Activated naive CD8-positive, alpha-beta T cell treated with anti-CD3 and anti-CD28 coated beads, Interleukin-2, amount 50 U/mL, for 24 hours (primary cell): ENCODE measurements at regions not wholly inside any gene's neighbourhood (a gene's known extent, or its start where the extent isn't known, plus 50 kb on each side); places are given as distances from the start of the nearest gene placed in this dataset.
"Not testable (repeated sequence)": the region's sequence is repeated elsewhere in the genome, so short reads cannot be mapped to it uniquely, and the experiment has no call there.

Experiments
- ATAC-seq: fragments of 150-1000 bp; cut with Tn5 transposase; one replicate; pipeline ENCODE4 v1.10.0; 2021
- DNase-seq: peaks from one replicate; pipeline ENCODE4 v3.0.0; 2021
- H3K27ac Mint-ChIP-seq: one replicate; pipeline ENCODE4 v1.8.0; 2021; ENCODE audit warnings: mild to moderate bottlenecking, mixed read lengths
- H3K27me3 Mint-ChIP-seq: one replicate; pipeline ENCODE4 v1.8.0; 2021; ENCODE audit warnings: mixed read lengths
- H3K36me3 Mint-ChIP-seq: one replicate; pipeline ENCODE4 v1.8.0; 2021; ENCODE audit warnings: low read depth, mixed read lengths
- H3K4me1 Mint-ChIP-seq: one replicate; pipeline ENCODE4 v1.8.0; 2021; ENCODE audit warnings: mixed read lengths
- H3K4me3 Mint-ChIP-seq: one replicate; pipeline ENCODE4 v1.8.0; 2021; ENCODE audit warnings: mild to moderate bottlenecking, moderate library complexity, mixed read lengths
- H3K9me3 Mint-ChIP-seq: one replicate; pipeline ENCODE4 v1.8.0; 2021; ENCODE audit warnings: mixed read lengths

GRCh38 chr12:85405262-85405661 is 125.2 kb downstream of the ALX1 start:
- no peaks in the 10 kb centered on the region for H3K4me1 Mint-ChIP-seq
- no peak overlapping the region for H3K27ac Mint-ChIP-seq
- H3K36me3 Mint-ChIP-seq: no peaks in the 10 kb centered on the region
- H3K4me3 Mint-ChIP-seq: no peak overlapping the region
- no peaks in the 10 kb centered on the region for H3K27me3 Mint-ChIP-seq
- no peaks in the 10 kb centered on the region for H3K9me3 Mint-ChIP-seq
- DNase-seq (no peak), ATAC-seq (no peak)

- no peaks in the 10 kb centered on the region for H3K4me1 Mint-ChIP-seq
- no peak for DNase-seq
Observed at GRCh38 chr12:85405781-85406522, 125.9 kb downstream of the ALX1 start.

GRCh38 chr12:85413266-85413665 is 133.2 kb downstream of the ALX1 start:
- H3K27ac Mint-ChIP-seq: no peak overlapping the region
- DNase-seq: no peak

More at GRCh38 chr12:85405781-85406522, 125.9 kb downstream of the ALX1 start:
- Mint-ChIP-seq H3K27ac (no peak overlapping the region), H3K4me3 (no peak overlapping the region), H3K9me3 (no peaks in the 10 kb centered on the region), H3K27me3 (no peaks in the 10 kb centered on the region), H3K36me3 (no peaks in the 10 kb centered on the region)
- ATAC-seq: no peak

GRCh38 chr12:85422762-85423161 is 142.7 kb downstream of the ALX1 start:
- ATAC-seq (no peak), DNase-seq (no peak)
- H3K4me1 Mint-ChIP-seq: no peaks in the 10 kb centered on the region
- no peaks in the 10 kb centered on the region for H3K27me3 Mint-ChIP-seq
- H3K9me3 Mint-ChIP-seq: no peaks in the 10 kb centered on the region
- H3K27ac Mint-ChIP-seq: no peak overlapping the region
- no peaks in the 10 kb centered on the region for H3K36me3 Mint-ChIP-seq
- H3K4me3 Mint-ChIP-seq: no peak overlapping the region

More at GRCh38 chr12:85413266-85413665, 133.2 kb downstream of the ALX1 start:
- Mint-ChIP-seq H3K36me3 (no peaks in the 10 kb centered on the region), H3K4me3 (no peak overlapping the region), H3K27me3 (no peaks in the 10 kb centered on the region), H3K9me3 (peaks cover 4% of the 10 kb centered on the region), H3K4me1 (no peaks in the 10 kb centered on the region)
- no peak for ATAC-seq

- DNase-seq (no peak), ATAC-seq (no peak)
- Mint-ChIP-seq H3K36me3 (no peaks in the 10 kb centered on the region), H3K27me3 (no peaks in the 10 kb centered on the region), H3K4me1 (no peaks in the 10 kb centered on the region), H3K9me3 (no peaks in the 10 kb centered on the region), H3K27ac (no peak overlapping the region), H3K4me3 (no peak overlapping the region)
Observed at GRCh38 chr12:85423947-85424346, 143.9 kb downstream of the ALX1 start.

GRCh38 chr12:85424581-85425348 is 144.7 kb downstream of the ALX1 start:
- no peak for ATAC-seq
- peak; percentile 18 for DNase-seq
- Mint-ChIP-seq H3K4me1 (no peaks in the 10 kb centered on the region), H3K36me3 (no peaks in the 10 kb centered on the region), H3K4me3 (no peak overlapping the region), H3K9me3 (no peaks in the 10 kb centered on the region), H3K27ac (no peak overlapping the region), H3K27me3 (no peaks in the 10 kb centered on the region)

DNA sequence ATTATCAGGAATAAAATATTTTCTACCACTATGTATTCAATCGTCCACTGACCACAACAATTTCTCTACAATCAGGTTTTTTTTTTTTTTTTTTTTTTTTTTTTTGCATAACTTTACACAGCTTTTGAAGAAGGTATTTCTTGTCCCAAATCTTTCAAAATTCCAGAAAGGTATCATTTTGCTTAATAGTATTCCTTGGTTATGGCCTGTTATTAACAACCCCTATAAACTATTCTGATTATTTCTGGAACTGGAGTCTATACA is 145.3 kb downstream of the ALX1 start:
- no peak for DNase-seq
- ATAC-seq: no peak
- Mint-ChIP-seq H3K36me3 (no peaks in the 10 kb centered on the region), H3K27me3 (no peaks in the 10 kb centered on the region), H3K4me3 (no peak overlapping the region), H3K27ac (no peak overlapping the region), H3K9me3 (no peaks in the 10 kb centered on the region), H3K4me1 (no peaks in the 10 kb centered on the region)

DNA sequence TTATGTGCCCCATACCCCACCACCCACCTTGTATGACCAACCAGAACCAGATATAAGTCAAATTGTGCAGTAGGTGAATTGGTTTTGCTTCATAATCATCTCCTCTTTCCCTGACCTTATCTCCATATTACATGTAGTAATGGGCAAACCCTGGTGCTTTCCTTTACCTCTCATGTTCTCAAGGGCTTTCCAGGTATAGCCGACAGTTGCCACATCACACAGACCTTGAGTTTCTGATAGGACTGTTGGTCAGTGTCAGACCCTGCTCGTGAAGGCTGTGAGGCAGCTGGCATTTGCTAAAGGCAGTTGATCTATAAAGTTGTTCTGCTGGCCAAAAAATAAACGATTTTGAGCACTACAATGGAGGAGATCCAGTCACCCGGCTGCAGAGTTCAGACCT is 145.9 kb downstream of the ALX1 start:
- no peaks in the 10 kb centered on the region for H3K36me3 Mint-ChIP-seq
- H3K4me3 Mint-ChIP-seq: no peak overlapping the region
- no peaks in the 10 kb centered on the region for H3K4me1 Mint-ChIP-seq
- H3K27me3 Mint-ChIP-seq: no peaks in the 10 kb centered on the region
- DNase-seq (no peak), ATAC-seq (no peak)
- no peaks in the 10 kb centered on the region for H3K9me3 Mint-ChIP-seq
- no peak overlapping the region for H3K27ac Mint-ChIP-seq

- DNase-seq, H3K9me3 Mint-ChIP-seq, H3K4me3 Mint-ChIP-seq, ATAC-seq, H3K36me3 Mint-ChIP-seq, H3K4me1 Mint-ChIP-seq, H3K27me3 Mint-ChIP-seq, H3K27ac Mint-ChIP-seq: not testable (repeated sequence)
Observed at GRCh38 chr12:85433148-85433547, 153.1 kb downstream of the ALX1 start.

GRCh38 chr12:85440271-85440670 is 160.3 kb downstream of the ALX1 start:
- DNase-seq (no peak), ATAC-seq (no peak)
- Mint-ChIP-seq H3K4me1 (no peaks in the 10 kb centered on the region), H3K4me3 (no peak overlapping the region), H3K27me3 (no peaks in the 10 kb centered on the region), H3K27ac (no peak overlapping the region), H3K9me3 (peaks cover 6% of the 10 kb centered on the region), H3K36me3 (no peaks in the 10 kb centered on the region)

- peaks cover 6% of the 10 kb centered on the region for H3K9me3 Mint-ChIP-seq
- no peaks in the 10 kb centered on the region for H3K36me3 Mint-ChIP-seq
- no peak overlapping the region for H3K4me3 Mint-ChIP-seq
- H3K4me1 Mint-ChIP-seq: no peaks in the 10 kb centered on the region
- H3K27me3 Mint-ChIP-seq: no peaks in the 10 kb centered on the region
- ATAC-seq (no peak), DNase-seq (no peak)
- H3K27ac Mint-ChIP-seq: no peak overlapping the region
Observed at GRCh38 chr12:85441025-85441424, 161.0 kb downstream of the ALX1 start.

- no peaks in the 10 kb centered on the region for H3K36me3 Mint-ChIP-seq
- no peak for DNase-seq
Observed at GRCh38 chr12:85441741-85442140, 161.7 kb downstream of the ALX1 start.

DNA sequence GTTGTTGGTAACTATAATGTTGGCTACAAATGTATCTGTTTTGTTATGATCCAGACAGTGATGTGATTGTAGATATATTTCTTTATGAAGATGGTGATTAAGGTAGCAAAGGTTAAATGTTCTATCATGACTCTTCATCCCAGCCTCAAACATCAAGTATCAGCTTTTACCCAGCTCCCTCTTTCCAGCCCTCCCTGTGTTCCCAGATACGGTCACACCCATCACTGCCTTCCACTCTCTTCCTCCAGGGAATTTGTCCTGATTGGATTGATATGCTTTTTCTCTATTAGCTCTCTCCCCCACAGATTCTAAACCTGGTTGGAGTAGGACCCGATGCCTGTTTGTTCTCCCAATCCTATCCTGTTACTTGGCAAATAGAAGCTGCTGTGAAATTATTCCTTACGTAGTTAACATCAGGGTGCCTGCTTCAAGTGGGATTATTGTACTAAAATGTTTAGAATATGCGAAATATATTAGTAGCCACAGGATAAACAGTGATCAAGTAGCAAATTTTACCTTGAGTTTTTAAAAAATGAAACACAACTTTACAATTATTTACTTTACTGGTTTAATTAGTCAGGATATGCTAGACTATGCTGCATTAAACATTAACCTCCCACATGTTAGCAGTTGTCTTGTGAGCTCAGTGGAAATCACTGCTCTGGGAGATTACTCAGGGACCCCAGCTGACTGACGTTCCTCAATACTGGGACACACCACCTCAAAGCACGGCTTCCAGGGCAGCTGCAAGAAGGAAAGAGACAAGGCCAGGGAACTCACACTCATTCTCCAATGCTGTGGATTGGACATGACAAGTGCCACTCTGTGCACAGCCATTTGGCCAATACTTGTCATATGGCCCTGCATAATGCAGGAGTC is 165.3 kb downstream of the ALX1 start:
- Mint-ChIP-seq H3K27ac (no peak overlapping the region), H3K9me3 (no peaks in the 10 kb centered on the region), H3K27me3 (no peaks in the 10 kb centered on the region), H3K4me1 (no peaks in the 10 kb centered on the region), H3K36me3 (no peaks in the 10 kb centered on the region), H3K4me3 (no peak overlapping the region)
- DNase-seq (no peak), ATAC-seq (no peak)

More at GRCh38 chr12:85441741-85442140, 161.7 kb downstream of the ALX1 start:
- peaks cover 6% of the 10 kb centered on the region for H3K9me3 Mint-ChIP-seq
- no peak for ATAC-seq
- no peak overlapping the region for H3K27ac Mint-ChIP-seq
- no peaks in the 10 kb centered on the region for H3K4me1 Mint-ChIP-seq
- no peaks in the 10 kb centered on the region for H3K27me3 Mint-ChIP-seq
- no peak overlapping the region for H3K4me3 Mint-ChIP-seq

GRCh38 chr12:85448031-85448430 is 168.0 kb downstream of the ALX1 start:
- no peak for ATAC-seq
- Mint-ChIP-seq H3K27me3 (no peaks in the 10 kb centered on the region), H3K4me3 (no peak overlapping the region), H3K27ac (no peak overlapping the region), H3K9me3 (no peaks in the 10 kb centered on the region), H3K36me3 (no peaks in the 10 kb centered on the region), H3K4me1 (no peaks in the 10 kb centered on the region)
- DNase-seq: no peak
